NT2/D1 (cell line): ENCODE measurements at regions not wholly inside any gene's neighbourhood (a gene's known extent, or its start where the extent isn't known, plus 50 kb on each side); places are given as distances from the start of the nearest gene placed in this dataset.

Source experiments
- SUZ12 ChIP-seq: IDR thresholded peaks from 2 replicates; pipeline ENCODE4 v1.6.1; 2011; ENCODE audit not compliant: insufficient read length, insufficient read depth; ENCODE audit errors: extremely low read depth
- YY1 ChIP-seq: IDR thresholded peaks from 2 replicates; pipeline ENCODE4 v1.6.1; 2011; ENCODE audit not compliant: insufficient read length, insufficient read depth
- ZNF274 ChIP-seq: IDR thresholded peaks from 2 replicates; pipeline ENCODE4 v1.6.1; 2011; ENCODE audit warnings: mild to moderate bottlenecking, low read depth, low read length

- TF ChIP-seq ZNF274 (no peak), YY1 (no peak), SUZ12 (no peak)
Observed at GRCh38 chr14:86388216-86388615, 858.3 kb downstream of the FLRT2 start.
